ENCODE measurements at regions not wholly inside any gene's neighbourhood (a gene's known extent, or its start where the extent isn't known, plus 50 kb on each side); places are given as distances from the start of the nearest gene placed in this dataset.
"Not testable (repeated sequence)": the region's sequence is repeated elsewhere in the genome, so short reads cannot be mapped to it uniquely, and the experiment has no call there.

GRCh38 chr9:67288797-67289196 lies 296.4 kb upstream of the SPATA31A3 start:
- TF ChIP-seq BHLHE40 (IDR thresholded peaks at IDR 0.05; ENCODE audit: low read depth, low read length); CTCF (conservative IDR thresholded peaks at IDR 0.05; ENCODE audit: low read depth, low read length); POLR2A (IDR thresholded peaks at IDR 0.05; ENCODE audit: low read depth, low read length); CHD1 (IDR thresholded peaks at IDR 0.05; ENCODE audit: low read depth, low read length); RCOR1 (IDR thresholded peaks at IDR 0.05; ENCODE audit: insufficient replicate concordance, low read length): not testable (repeated sequence)
